Keratinocyte (primary cell): ENCODE measurements at regions not wholly inside any gene's neighbourhood (a gene's known extent, or its start where the extent isn't known, plus 50 kb on each side); places are given as distances from the start of the nearest gene placed in this dataset.

Experiments
- DNase-seq: peaks from one replicate; pipeline ENCODE4 v3.0.0-alpha.2; 2011; ENCODE audit warnings: low read depth, missing footprints, low spot score
- FAIRE-seq: peaks from 2 replicates; lab custom pipeline; 2011; peaks lifted over from hg19 to GRCh38; lab: Jason Lieb, UNC
- H2AFZ ChIP-seq: 2 replicates; pipeline ENCODE4 v1.6.0; 2012; ENCODE audit warnings: low read length, control low read depth, inconsistent platforms; ENCODE audit not compliant: control insufficient read depth
- H3K27ac ChIP-seq: 2 replicates; pipeline ENCODE4 v1.5.1; 2011; ENCODE audit warnings: low read length; ENCODE audit not compliant: control insufficient read depth, insufficient read depth
- H3K27me3 ChIP-seq: 3 replicates; pipeline ENCODE4 v1.6.0; 2011; ENCODE audit warnings: low read length; ENCODE audit not compliant: control insufficient read depth, insufficient read depth; ENCODE audit errors: extremely low read depth
- H3K36me3 ChIP-seq, 2 experiments: 2 replicates in 1 of 2; 3 replicates in 1 of 2; pipeline ENCODE4 v1.5.1; 2011; ENCODE audit warnings: low read length in 2 of 2, mild to moderate bottlenecking in 1 of 2; ENCODE audit not compliant: control insufficient read depth in 2 of 2, insufficient read depth in 2 of 2; ENCODE audit errors: extremely low read depth in 1 of 2
- H3K4me1 ChIP-seq: 3 replicates; pipeline ENCODE4 v1.5.1; 2011; ENCODE audit warnings: low read length; ENCODE audit not compliant: control insufficient read depth, insufficient read depth; ENCODE audit errors: extremely low read depth
- H3K4me2 ChIP-seq: 3 replicates; pipeline ENCODE4 v1.6.0; 2011; ENCODE audit warnings: low read depth, low read length; ENCODE audit not compliant: control insufficient read depth, insufficient read depth; ENCODE audit errors: extremely low read depth
- H3K4me3 ChIP-seq, 3 experiments: fragments of 200-600 bp in 1 of 3; sonication (generic) in 1 of 3; 2 replicates in 2 of 3; 3 replicates in 1 of 3; pipeline ENCODE4 v1.5.1; 2011 to 2016; ENCODE audit warnings: low read length in 3 of 3, mild to moderate bottlenecking in 3 of 3, control low read depth in 2 of 3, inconsistent platforms in 1 of 3, low read depth in 1 of 3, mixed read lengths in 1 of 3, mixed run types in 1 of 3, moderate library complexity in 1 of 3; ENCODE audit not compliant: control insufficient read depth in 2 of 3, insufficient read depth in 2 of 3; ENCODE audit errors: extremely low read depth in 1 of 3
- H3K79me2 ChIP-seq: 2 replicates; pipeline ENCODE4 v1.6.0; 2012; ENCODE audit warnings: low read length; ENCODE audit not compliant: control insufficient read depth, insufficient read depth
- H3K9ac ChIP-seq: 3 replicates; pipeline ENCODE4 v1.6.0; 2011; ENCODE audit warnings: low read length; ENCODE audit not compliant: control insufficient read depth, insufficient read depth; ENCODE audit errors: extremely low read depth
- H3K9me1 ChIP-seq: 3 replicates; pipeline ENCODE4 v1.6.0; 2011; ENCODE audit warnings: low read length; ENCODE audit not compliant: control insufficient read depth, insufficient read depth; ENCODE audit errors: extremely low read depth
- H3K9me3 ChIP-seq: 2 replicates; pipeline ENCODE4 v1.5.1; 2012; ENCODE audit warnings: low read depth, low read length; ENCODE audit not compliant: control insufficient read depth
- H4K20me1 ChIP-seq: 3 replicates; pipeline ENCODE4 v1.6.0; 2011; ENCODE audit warnings: low read length; ENCODE audit not compliant: control insufficient read depth, insufficient read depth; ENCODE audit errors: extremely low read depth
- CTCF ChIP-seq, 3 experiments: IDR thresholded peaks in 1 of 3; conservative IDR thresholded peaks in 1 of 3; optimal IDR thresholded peaks in 1 of 3; 2 replicates in 2 of 3; 3 replicates in 1 of 3; pipeline versions ENCODE3 to v1.5.1; 2011; ENCODE audit warnings: low read length in 3 of 3, mild to moderate bottlenecking in 3 of 3, moderate library complexity in 2 of 3, control low read depth in 1 of 3, inconsistent platforms in 1 of 3; ENCODE audit not compliant: insufficient read depth in 2 of 3; ENCODE audit errors: extremely low read depth in 1 of 3
- EZH2 ChIP-seq: IDR thresholded peaks from one replicate; pipeline ENCODE4 v1.6.1; 2012; ENCODE audit warnings: inconsistent platforms, mild to moderate bottlenecking, low read length, moderate library complexity
- dilution Hi-C: fragments of 300-500 bp; cut with MboI; formaldehyde crosslinking; loops from one replicate; pipeline ENCODE4 v1.7.0; 2020; ENCODE audit warnings: low sequenced_read_pairs; ENCODE audit not compliant: extremely low pct_ligation_motif_present

- dilution Hi-C loops = no loop called here
- TF ChIP-seq EZH2 (no peak), CTCF (optimal IDR thresholded peaks at IDR 0.05 in 1 of 3, IDR thresholded peaks at IDR 0.05 in 1 of 3, conservative IDR thresholded peaks at IDR 0.05 in 1 of 3; ENCODE audit: extremely low read depth in 1 of 3, insufficient read depth in 2 of 3, low read length in 3 of 3) (peak in 2 of 3 experiments; percentile 46 to 51)
- DNase-seq = no peak
- no peaks in the 10 kb centered on the region for H3K36me3 ChIP-seq
- no peak overlapping the region for H3K4me3 ChIP-seq
- H3K4me2 ChIP-seq = no peak overlapping the region
- FAIRE-seq = no peak
- no peaks in the 10 kb centered on the region for H3K27me3 ChIP-seq
- no peak overlapping the region for H3K27ac ChIP-seq
- no peaks in the 10 kb centered on the region for H4K20me1 ChIP-seq
- no peaks in the 10 kb centered on the region for H3K79me2 ChIP-seq
- no peak overlapping the region for H3K9ac ChIP-seq
- no peaks in the 10 kb centered on the region for H3K9me3 ChIP-seq
- no peaks in the 10 kb centered on the region for H3K9me1 ChIP-seq
- no peak overlapping the region for H2AFZ ChIP-seq
- no peaks in the 10 kb centered on the region for H3K4me1 ChIP-seq
Observed at GRCh38 chr1:99481391-99481996, 164.4 kb upstream of the PALMD start.

GRCh38 chr1:99482286-99482685, 163.6 kb upstream of the PALMD start:
- Histone ChIP-seq H3K79me2 (no peaks in the 10 kb centered on the region), H2AFZ (no peak overlapping the region), H3K9ac (no peak overlapping the region), H3K4me2 (no peak overlapping the region), H3K9me1 (no peaks in the 10 kb centered on the region), H3K4me1 (no peaks in the 10 kb centered on the region), H3K4me3 (no peak overlapping the region), H3K36me3 (no peaks in the 10 kb centered on the region), H3K9me3 (no peaks in the 10 kb centered on the region), H3K27me3 (no peaks in the 10 kb centered on the region), H4K20me1 (no peaks in the 10 kb centered on the region), H3K27ac (no peak overlapping the region)
- DNase-seq = no peak
- dilution Hi-C loops = no loop called here
- TF ChIP-seq EZH2 (no peak), CTCF (optimal IDR thresholded peaks at IDR 0.05 in 1 of 3, IDR thresholded peaks at IDR 0.05 in 1 of 3, conservative IDR thresholded peaks at IDR 0.05 in 1 of 3; ENCODE audit: extremely low read depth in 1 of 3, insufficient read depth in 2 of 3, low read length in 3 of 3) (no peak)
- FAIRE-seq = no peak
